Liver (tissue), 8 donors: ENCODE measurements at regions not wholly inside any gene's neighbourhood (a gene's known extent, or its start where the extent isn't known, plus 50 kb on each side); places are given as distances from the start of the nearest gene placed in this dataset.

Experiments used
- DNase-seq: peaks from one replicate; pipeline ENCODE4 v3.0.0-alpha.2; 2017; ENCODE audit warnings: low spot score
- H3K27ac ChIP-seq, 2 donors: one replicate each; pipeline ENCODE4 v1.7.0; 2013; ENCODE audit warnings: inconsistent platforms in 2 of 2, low read length in 2 of 2, control low read depth in 1 of 2, low read depth in 1 of 2, mild to moderate bottlenecking in 1 of 2
- H3K27me3 ChIP-seq, 4 donors: one replicate each; pipeline versions ENCODE4 v1.6.1 to v1.7.0; 2013; ENCODE audit warnings: low read length in 3 of 4, inconsistent platforms in 1 of 4, mild to moderate bottlenecking in 1 of 4, moderate library complexity in 1 of 4; ENCODE audit not compliant: control insufficient read depth in 4 of 4, insufficient read depth in 4 of 4
- H3K36me3 ChIP-seq, 4 donors: one replicate each; pipeline versions ENCODE4 v1.6.1 to v1.7.0; 2013; ENCODE audit warnings: low read length in 3 of 4, mild to moderate bottlenecking in 3 of 4, low read depth in 1 of 4, moderate library complexity in 1 of 4; ENCODE audit not compliant: control insufficient read depth in 4 of 4, insufficient read depth in 3 of 4
- H3K4me1 ChIP-seq, 4 donors: one replicate each; pipeline versions ENCODE4 v1.6.1 to v1.7.0; 2013; ENCODE audit warnings: low read length in 3 of 4, mild to moderate bottlenecking in 3 of 4, moderate library complexity in 1 of 4; ENCODE audit not compliant: control insufficient read depth in 4 of 4, insufficient read depth in 4 of 4
- H3K4me3 ChIP-seq, 3 donors: one replicate each; pipeline versions ENCODE4 v1.6.1 to v1.7.0; 2013; ENCODE audit warnings: low read length in 3 of 3, control low read depth in 1 of 3, low read depth in 1 of 3, mild to moderate bottlenecking in 1 of 3
- H3K9ac ChIP-seq, 2 donors: one replicate each; pipeline ENCODE4 v1.7.0; 2013; ENCODE audit warnings: low read length in 2 of 2, mild to moderate bottlenecking in 2 of 2, moderate library complexity in 2 of 2, control low read depth in 1 of 2, low read depth in 1 of 2
- H3K9me3 ChIP-seq, 4 donors: one replicate each; pipeline versions ENCODE4 v1.6.1 to v1.7.0; 2013; ENCODE audit warnings: low read length in 3 of 4; ENCODE audit not compliant: control insufficient read depth in 4 of 4
- EGR1 ChIP-seq, 2 donors: IDR thresholded peaks; 2 replicates each; pipeline ENCODE4 v1.6.1; 2016 to 2018; ENCODE audit warnings: antibody characterized with exemption in 2 of 2, low read depth in 2 of 2
- FOXA1 ChIP-seq: IDR thresholded peaks from 2 replicates; pipeline ENCODE4 v1.6.1; 2016; ENCODE audit warnings: antibody characterized with exemption
- FOXA2 ChIP-seq: IDR thresholded peaks from 2 replicates; pipeline ENCODE4 v1.6.1; 2016; ENCODE audit warnings: antibody characterized with exemption
- GABPA ChIP-seq, 2 donors: IDR thresholded peaks in 1 of 2; conservative IDR thresholded peaks in 1 of 2; 2 replicates each; pipeline ENCODE4 v1.6.1; 2016; ENCODE audit warnings: antibody characterized with exemption in 2 of 2, mild to moderate bottlenecking in 1 of 2, moderate library complexity in 1 of 2
- HNF4A ChIP-seq, 2 donors: conservative IDR thresholded peaks; 2 replicates each; pipeline ENCODE4 v1.6.1; 2016; ENCODE audit warnings: antibody characterized with exemption in 2 of 2, mild to moderate bottlenecking in 2 of 2
- HNF4G ChIP-seq: IDR thresholded peaks from 2 replicates; pipeline ENCODE4 v1.6.1; 2016; ENCODE audit warnings: antibody characterized with exemption
- JUND ChIP-seq, 2 donors: IDR thresholded peaks; 2 replicates each; pipeline ENCODE4 v1.6.1; 2016; ENCODE audit warnings: antibody characterized with exemption in 2 of 2
- NR2F2 ChIP-seq: IDR thresholded peaks from 2 replicates; pipeline ENCODE4 v1.6.1; 2016; ENCODE audit warnings: antibody characterized with exemption
- RAD21 ChIP-seq, 2 donors: IDR thresholded peaks; 2 replicates each; pipeline ENCODE4 v1.6.1; 2016; ENCODE audit warnings: antibody characterized with exemption in 2 of 2, mild to moderate bottlenecking in 2 of 2
- RXRA ChIP-seq, 2 donors: IDR thresholded peaks; 2 replicates each; pipeline ENCODE4 v1.6.1; 2017 to 2018; ENCODE audit warnings: antibody characterized with exemption in 2 of 2, mild to moderate bottlenecking in 1 of 2
- SP1 ChIP-seq: IDR thresholded peaks from 2 replicates; pipeline ENCODE4 v1.6.1; 2018; ENCODE audit warnings: antibody characterized with exemption, mild to moderate bottlenecking
- TAF1 ChIP-seq: conservative IDR thresholded peaks from 2 replicates; pipeline ENCODE4 v1.6.1; 2016; ENCODE audit warnings: antibody characterized with exemption, mild to moderate bottlenecking
- YY1 ChIP-seq: IDR thresholded peaks from 2 replicates; pipeline ENCODE4 v1.6.1; 2016; ENCODE audit warnings: antibody characterized with exemption, mild to moderate bottlenecking
- ZBTB33 ChIP-seq: IDR thresholded peaks from 2 replicates; pipeline ENCODE4 v1.6.1; 2016; ENCODE audit warnings: antibody characterized with exemption
- WGBS: extraction: QIAGEN DNeasy Blood & Tissue Kit; methylation state at CpG from one replicate; pipeline ENCODE4 v1.1.7; 2013; 5-methylcytosine and 5-hydroxymethylcytosine counted together
- TF ChIP-seq, protein P1 (sequence below): IDR thresholded peaks from 2 replicates; pipeline ENCODE4 v1.6.1; 2016; ENCODE audit warnings: antibody characterized with exemption, mild to moderate bottlenecking
- TF ChIP-seq, protein P2 (sequence below): IDR thresholded peaks from 2 replicates; pipeline ENCODE4 v1.6.1; 2016; ENCODE audit warnings: antibody characterized with exemption
- TF ChIP-seq, protein P3 (sequence below): fragments of 150-350 bp; IDR thresholded peaks from 2 replicates; pipeline ENCODE4 v1.5.1; 2017; ENCODE audit warnings: improper control_type of control experiment, low read depth, low read length; ENCODE audit not compliant: missing input control
- TF ChIP-seq, protein P4 (sequence below): IDR thresholded peaks from 2 replicates; pipeline ENCODE4 v1.6.1; 2016; ENCODE audit warnings: antibody characterized with exemption
- donor health status: healthy.
- donor health status: healthy.
- donor health status: healthy.
- donor health status: healthy.
- donor health status: healthy.

DNA sequence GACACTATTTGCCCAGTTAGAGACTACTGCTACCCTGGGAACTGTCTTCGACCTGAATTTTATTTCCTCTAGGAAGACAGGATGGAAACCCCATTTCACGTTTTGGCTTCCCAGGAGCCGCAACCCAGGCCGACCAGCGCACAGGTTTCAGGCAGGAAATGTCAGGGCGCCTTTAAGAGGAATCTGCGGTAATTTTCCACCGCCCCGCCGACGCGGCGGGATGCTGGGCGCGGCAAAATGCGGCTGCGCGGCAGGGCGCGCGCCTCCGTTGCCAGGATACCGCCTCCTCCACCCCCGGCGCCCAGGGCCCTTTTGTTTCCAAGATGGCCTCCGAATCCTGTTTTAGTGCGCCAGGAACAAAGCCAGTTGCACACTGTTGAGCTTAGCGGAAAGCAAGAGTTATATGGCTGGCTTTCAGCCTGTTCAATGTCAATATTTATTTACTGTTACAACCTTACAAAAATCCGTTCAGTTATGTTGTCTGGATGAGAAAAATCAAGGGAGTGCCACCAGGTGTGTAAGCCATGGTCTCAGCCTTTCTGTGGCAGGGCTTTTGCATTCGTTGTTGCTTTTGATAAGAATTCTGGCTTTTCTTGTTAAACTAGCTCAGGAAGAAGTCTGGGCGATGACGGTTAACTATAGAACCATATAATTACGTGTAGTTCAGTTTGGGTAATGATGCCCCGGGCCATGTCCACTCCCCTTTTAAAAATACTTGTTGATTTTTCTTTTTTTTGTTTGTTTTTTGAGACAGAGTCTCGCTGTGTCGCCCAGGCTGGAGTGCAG lies 79.7 kb upstream of the CHD2 start:
- Histone ChIP-seq H3K4me1 (peaks cover 0 to 4% (median 2%) of the 10 kb centered on the region in 4 donors), H3K27me3 (no peaks in the 10 kb centered on the region), H3K4me3 (peak overlapping the region; percentile 23 to 71 (median 38)), H3K27ac (peak overlapping the region; percentile 77 to 89), H3K9ac (peak overlapping the region; percentile 75 to 90), H3K36me3 (no peaks in the 10 kb centered on the region), H3K9me3 (no peaks in the 10 kb centered on the region)
- TF ChIP-seq, protein P1, sequence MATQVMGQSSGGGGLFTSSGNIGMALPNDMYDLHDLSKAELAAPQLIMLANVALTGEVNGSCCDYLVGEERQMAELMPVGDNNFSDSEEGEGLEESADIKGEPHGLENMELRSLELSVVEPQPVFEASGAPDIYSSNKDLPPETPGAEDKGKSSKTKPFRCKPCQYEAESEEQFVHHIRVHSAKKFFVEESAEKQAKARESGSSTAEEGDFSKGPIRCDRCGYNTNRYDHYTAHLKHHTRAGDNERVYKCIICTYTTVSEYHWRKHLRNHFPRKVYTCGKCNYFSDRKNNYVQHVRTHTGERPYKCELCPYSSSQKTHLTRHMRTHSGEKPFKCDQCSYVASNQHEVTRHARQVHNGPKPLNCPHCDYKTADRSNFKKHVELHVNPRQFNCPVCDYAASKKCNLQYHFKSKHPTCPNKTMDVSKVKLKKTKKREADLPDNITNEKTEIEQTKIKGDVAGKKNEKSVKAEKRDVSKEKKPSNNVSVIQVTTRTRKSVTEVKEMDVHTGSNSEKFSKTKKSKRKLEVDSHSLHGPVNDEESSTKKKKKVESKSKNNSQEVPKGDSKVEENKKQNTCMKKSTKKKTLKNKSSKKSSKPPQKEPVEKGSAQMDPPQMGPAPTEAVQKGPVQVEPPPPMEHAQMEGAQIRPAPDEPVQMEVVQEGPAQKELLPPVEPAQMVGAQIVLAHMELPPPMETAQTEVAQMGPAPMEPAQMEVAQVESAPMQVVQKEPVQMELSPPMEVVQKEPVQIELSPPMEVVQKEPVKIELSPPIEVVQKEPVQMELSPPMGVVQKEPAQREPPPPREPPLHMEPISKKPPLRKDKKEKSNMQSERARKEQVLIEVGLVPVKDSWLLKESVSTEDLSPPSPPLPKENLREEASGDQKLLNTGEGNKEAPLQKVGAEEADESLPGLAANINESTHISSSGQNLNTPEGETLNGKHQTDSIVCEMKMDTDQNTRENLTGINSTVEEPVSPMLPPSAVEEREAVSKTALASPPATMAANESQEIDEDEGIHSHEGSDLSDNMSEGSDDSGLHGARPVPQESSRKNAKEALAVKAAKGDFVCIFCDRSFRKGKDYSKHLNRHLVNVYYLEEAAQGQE: peak; percentile 40
- TF ChIP-seq, protein P2, sequence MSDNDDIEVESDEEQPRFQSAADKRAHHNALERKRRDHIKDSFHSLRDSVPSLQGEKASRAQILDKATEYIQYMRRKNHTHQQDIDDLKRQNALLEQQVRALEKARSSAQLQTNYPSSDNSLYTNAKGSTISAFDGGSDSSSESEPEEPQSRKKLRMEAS: no peak
- TF ChIP-seq, protein P3, sequence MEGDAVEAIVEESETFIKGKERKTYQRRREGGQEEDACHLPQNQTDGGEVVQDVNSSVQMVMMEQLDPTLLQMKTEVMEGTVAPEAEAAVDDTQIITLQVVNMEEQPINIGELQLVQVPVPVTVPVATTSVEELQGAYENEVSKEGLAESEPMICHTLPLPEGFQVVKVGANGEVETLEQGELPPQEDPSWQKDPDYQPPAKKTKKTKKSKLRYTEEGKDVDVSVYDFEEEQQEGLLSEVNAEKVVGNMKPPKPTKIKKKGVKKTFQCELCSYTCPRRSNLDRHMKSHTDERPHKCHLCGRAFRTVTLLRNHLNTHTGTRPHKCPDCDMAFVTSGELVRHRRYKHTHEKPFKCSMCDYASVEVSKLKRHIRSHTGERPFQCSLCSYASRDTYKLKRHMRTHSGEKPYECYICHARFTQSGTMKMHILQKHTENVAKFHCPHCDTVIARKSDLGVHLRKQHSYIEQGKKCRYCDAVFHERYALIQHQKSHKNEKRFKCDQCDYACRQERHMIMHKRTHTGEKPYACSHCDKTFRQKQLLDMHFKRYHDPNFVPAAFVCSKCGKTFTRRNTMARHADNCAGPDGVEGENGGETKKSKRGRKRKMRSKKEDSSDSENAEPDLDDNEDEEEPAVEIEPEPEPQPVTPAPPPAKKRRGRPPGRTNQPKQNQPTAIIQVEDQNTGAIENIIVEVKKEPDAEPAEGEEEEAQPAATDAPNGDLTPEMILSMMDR: no peak
- peak in 1 of 2 donors; percentile 68 for TF ChIP-seq EGR1 (IDR thresholded peaks at IDR 0.05; ENCODE audit: low read depth in 2 of 2)
- TF ChIP-seq ZBTB33: no peak
- peak; percentile 70 for TF ChIP-seq TAF1
- TF ChIP-seq GABPA (IDR thresholded peaks at IDR 0.05 in 1 of 2, conservative IDR thresholded peaks at IDR 0.05 in 1 of 2): peak in 1 of 2 donors; percentile 58
- peak in 1 of 2 donors; percentile 4 for TF ChIP-seq HNF4A (conservative IDR thresholded peaks at IDR 0.05)
- TF ChIP-seq FOXA2: peak; percentile 38
- no peak for TF ChIP-seq FOXA1
- peak in 1 of 2 donors; percentile 12 for TF ChIP-seq JUND (IDR thresholded peaks at IDR 0.05)
- no peak for TF ChIP-seq RXRA (IDR thresholded peaks at IDR 0.05)
- peak; percentile 70 for TF ChIP-seq SP1
- TF ChIP-seq HNF4G: no peak
- TF ChIP-seq RAD21 (IDR thresholded peaks at IDR 0.05): peak; percentile 24 to 38
- TF ChIP-seq NR2F2: no peak
- TF ChIP-seq, protein P4, sequence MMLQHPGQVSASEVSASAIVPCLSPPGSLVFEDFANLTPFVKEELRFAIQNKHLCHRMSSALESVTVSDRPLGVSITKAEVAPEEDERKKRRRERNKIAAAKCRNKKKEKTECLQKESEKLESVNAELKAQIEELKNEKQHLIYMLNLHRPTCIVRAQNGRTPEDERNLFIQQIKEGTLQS: no peak
- peak; percentile 99 for TF ChIP-seq YY1
- peak; percentile 91 for DNase-seq
- 5% methylated on average over 36 of the region's 36 CpGs for WGBS
